CD8-positive, alpha-beta memory T cell (primary cell): ENCODE measurements at regions not wholly inside any gene's neighbourhood (a gene's known extent, or its start where the extent isn't known, plus 50 kb on each side); places are given as distances from the start of the nearest gene placed in this dataset.

Experiments
- CTCF ChIA-PET: fragments of 350-600 bp; sonication (Branson Sonifier 250); formaldehyde crosslinking; loops from one replicate; lab custom pipeline; 2021; ENCODE audit warnings: antibody characterized with exemption; lab: Charles Lee
- POLR2A ChIA-PET: fragments of 350-600 bp; sonication (Branson Sonifier 250); formaldehyde crosslinking; loops from one replicate; lab custom pipeline; 2021; ENCODE audit warnings: antibody characterized with exemption; lab: Charles Lee
- DNase-seq, 5 donors: peaks; one replicate each; pipeline versions ENCODE4 v3.0.0 to v3.0.0-alpha.2; 2020 to 2022; ENCODE audit warnings: mixed read lengths in 1 of 5
- H3K27ac ChIP-seq: one replicate; pipeline ENCODE4 v1.7.0; 2013; ENCODE audit warnings: low read depth, mild to moderate bottlenecking, low read length, moderate library complexity
- H3K27me3 ChIP-seq: 2 replicates; pipeline ENCODE4 v1.7.0; 2013; ENCODE audit warnings: low read length, mild to moderate bottlenecking; ENCODE audit not compliant: insufficient read depth, poor library complexity, severe bottlenecking
- H3K36me3 ChIP-seq: 2 replicates; pipeline ENCODE4 v1.7.0; 2013; ENCODE audit warnings: mild to moderate bottlenecking, low read length, moderate library complexity; ENCODE audit not compliant: insufficient read depth
- H3K4me1 ChIP-seq: 2 replicates; pipeline ENCODE4 v1.7.0; 2013; ENCODE audit warnings: mild to moderate bottlenecking, low read length, moderate library complexity; ENCODE audit not compliant: insufficient read depth
- H3K4me3 ChIP-seq: 2 replicates; pipeline ENCODE4 v1.7.0; 2013; ENCODE audit warnings: mild to moderate bottlenecking, low read length
- H3K9me3 ChIP-seq: 2 replicates; pipeline ENCODE4 v1.7.0; 2013; ENCODE audit warnings: mild to moderate bottlenecking, low read length
- H3K27ac Mint-ChIP-seq, 8 donors: one replicate each; pipeline ENCODE4 v1.8.0; 2020 to 2021; ENCODE audit warnings: mixed read lengths in 8 of 8, mild to moderate bottlenecking in 6 of 8, inconsistent platforms in 3 of 8, moderate library complexity in 3 of 8
- H3K27me3 Mint-ChIP-seq, 2 donors: one replicate each; pipeline ENCODE4 v1.8.0; 2020 to 2021; ENCODE audit warnings: mixed read lengths in 2 of 2, mild to moderate bottlenecking in 1 of 2, moderate library complexity in 1 of 2
- H3K36me3 Mint-ChIP-seq, 3 donors: one replicate each; pipeline ENCODE4 v1.8.0; 2020 to 2021; ENCODE audit warnings: mixed read lengths in 3 of 3, inconsistent platforms in 1 of 3, mild to moderate bottlenecking in 1 of 3
- H3K4me1 Mint-ChIP-seq, 3 donors: one replicate each; pipeline ENCODE4 v1.8.0; 2020 to 2021; ENCODE audit warnings: mixed read lengths in 3 of 3, inconsistent platforms in 1 of 3, mild to moderate bottlenecking in 1 of 3
- H3K4me3 Mint-ChIP-seq, 7 donors: one replicate each; pipeline ENCODE4 v1.8.0; 2020 to 2021; ENCODE audit warnings: mixed read lengths in 7 of 7, mild to moderate bottlenecking in 6 of 7, moderate library complexity in 4 of 7, inconsistent platforms in 2 of 7
- H3K9me3 Mint-ChIP-seq, 5 donors: one replicate each; pipeline ENCODE4 v1.8.0; 2020 to 2022; ENCODE audit warnings: mixed read lengths in 5 of 5, mild to moderate bottlenecking in 3 of 5, moderate library complexity in 2 of 5, inconsistent platforms in 1 of 5

DNA sequence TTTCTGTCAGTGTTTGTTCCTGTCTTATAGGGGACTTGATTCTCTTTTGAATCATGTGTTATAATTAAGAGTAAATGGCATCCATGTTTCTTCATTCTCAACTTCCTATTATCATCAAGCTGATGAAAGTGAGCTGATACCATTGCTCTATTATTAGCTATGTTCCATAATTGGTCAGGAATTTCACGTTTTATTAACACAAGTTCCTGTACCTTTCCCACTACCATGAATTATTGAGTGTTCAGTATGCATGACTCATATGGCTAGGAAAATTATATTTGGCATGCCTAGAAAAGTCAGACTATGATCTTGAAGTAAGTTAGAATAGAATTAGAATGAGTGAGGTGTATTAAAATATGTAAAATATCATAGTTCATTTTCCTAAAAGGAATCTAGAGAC lies 278.9 kb upstream of the LRRC3B start:
- no peaks in the 10 kb centered on the region for H3K27me3 ChIP-seq
- H3K36me3 Mint-ChIP-seq, result no peaks in the 10 kb centered on the region
- no peaks in the 10 kb centered on the region for H3K27me3 Mint-ChIP-seq
- DNase-seq, result no peak
- H3K4me3 ChIP-seq, result no peak overlapping the region
- no peaks in the 10 kb centered on the region for H3K36me3 ChIP-seq
- ChIA-PET POLR2A (no interaction called here), CTCF (no interaction called here)
- no peaks in the 10 kb centered on the region for H3K4me1 Mint-ChIP-seq
- H3K4me1 ChIP-seq, result no peaks in the 10 kb centered on the region
- H3K27ac Mint-ChIP-seq, result no peak overlapping the region
- no peak overlapping the region for H3K4me3 Mint-ChIP-seq
- H3K27ac ChIP-seq, result no peak overlapping the region
- no peaks in the 10 kb centered on the region for H3K9me3 ChIP-seq
- H3K9me3 Mint-ChIP-seq, result peaks cover 0 to 12% (median 3%) of the 10 kb centered on the region in 5 donors

- no peak overlapping the region for H3K27ac ChIP-seq
- Mint-ChIP-seq H3K27me3 (no peaks in the 10 kb centered on the region), H3K9me3 (peaks cover 0 to 11% (median 8%) of the 10 kb centered on the region in 5 donors), H3K4me3 (no peak overlapping the region), H3K36me3 (no peaks in the 10 kb centered on the region), H3K27ac (no peak overlapping the region), H3K4me1 (no peaks in the 10 kb centered on the region)
- no peaks in the 10 kb centered on the region for H3K4me1 ChIP-seq
- no peaks in the 10 kb centered on the region for H3K27me3 ChIP-seq
- no peaks in the 10 kb centered on the region for H3K36me3 ChIP-seq
- CTCF ChIA-PET, result no interaction called here
- H3K9me3 ChIP-seq, result no peaks in the 10 kb centered on the region
- POLR2A ChIA-PET, result no interaction called here
- no peak overlapping the region for H3K4me3 ChIP-seq
- DNase-seq, result no peak
Measured at GRCh38 chr3:26345613-26346012, 277.0 kb upstream of the LRRC3B start.

- DNase-seq, result no peak
- POLR2A ChIA-PET, result no interaction called here
- H3K27ac ChIP-seq, result no peak overlapping the region
- Mint-ChIP-seq H3K27me3 (no peaks in the 10 kb centered on the region), H3K9me3 (peaks cover 0 to 19% (median 8%) of the 10 kb centered on the region in 5 donors), H3K4me3 (no peak overlapping the region), H3K27ac (no peak overlapping the region), H3K4me1 (no peaks in the 10 kb centered on the region), H3K36me3 (no peaks in the 10 kb centered on the region)
- no peaks in the 10 kb centered on the region for H3K36me3 ChIP-seq
- no peaks in the 10 kb centered on the region for H3K27me3 ChIP-seq
- CTCF ChIA-PET, result no interaction called here
- H3K4me3 ChIP-seq, result no peak overlapping the region
- H3K4me1 ChIP-seq, result no peaks in the 10 kb centered on the region
- H3K9me3 ChIP-seq, result no peaks in the 10 kb centered on the region
Measured at GRCh38 chr3:26346497-26346896, 276.1 kb upstream of the LRRC3B start.

DNA sequence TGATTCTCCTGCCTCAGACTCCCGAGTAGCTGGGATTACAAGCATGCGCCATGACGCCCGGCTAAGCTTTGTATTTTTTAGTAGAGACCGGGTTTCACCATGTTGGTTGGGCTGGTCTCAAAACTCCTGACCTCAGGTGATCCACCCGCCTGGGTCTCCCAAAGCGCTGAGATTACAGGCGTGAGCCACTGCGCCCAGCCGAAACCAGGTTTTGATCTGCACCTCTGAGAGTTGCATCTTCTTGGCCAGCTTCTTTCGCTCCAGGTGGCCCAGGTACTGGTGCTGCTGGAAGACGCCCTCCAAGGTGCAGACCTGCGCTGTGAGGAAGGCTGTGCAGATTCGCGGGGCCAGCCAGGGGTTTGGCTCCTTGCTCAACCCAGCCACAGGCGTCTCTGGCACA lies 275.4 kb upstream of the LRRC3B start:
- H3K9me3 ChIP-seq, result no peaks in the 10 kb centered on the region
- Mint-ChIP-seq H3K4me3 (no peak overlapping the region), H3K36me3 (no peaks in the 10 kb centered on the region), H3K27ac (no peak overlapping the region), H3K9me3 (peaks cover 0 to 19% (median 8%) of the 10 kb centered on the region in 5 donors), H3K27me3 (no peaks in the 10 kb centered on the region), H3K4me1 (no peaks in the 10 kb centered on the region)
- ChIA-PET CTCF (no interaction called here), POLR2A (no interaction called here)
- no peaks in the 10 kb centered on the region for H3K4me1 ChIP-seq
- H3K27me3 ChIP-seq, result no peaks in the 10 kb centered on the region
- no peak overlapping the region for H3K27ac ChIP-seq
- no peak for DNase-seq
- H3K4me3 ChIP-seq, result no peak overlapping the region
- H3K36me3 ChIP-seq, result no peaks in the 10 kb centered on the region

GRCh38 chr3:26350853-26351252 lies 271.7 kb upstream of the LRRC3B start:
- Histone ChIP-seq H3K27ac (no peak overlapping the region), H3K9me3 (no peaks in the 10 kb centered on the region), H3K27me3 (no peaks in the 10 kb centered on the region), H3K36me3 (no peaks in the 10 kb centered on the region), H3K4me1 (no peaks in the 10 kb centered on the region), H3K4me3 (no peak overlapping the region)
- Mint-ChIP-seq H3K4me1 (no peaks in the 10 kb centered on the region), H3K27me3 (no peaks in the 10 kb centered on the region), H3K9me3 (peaks cover 0 to 23% (median 8%) of the 10 kb centered on the region in 5 donors), H3K4me3 (no peak overlapping the region), H3K27ac (no peak overlapping the region), H3K36me3 (no peaks in the 10 kb centered on the region)
- ChIA-PET CTCF (no interaction called here), POLR2A (no interaction called here)
- no peak for DNase-seq

DNA sequence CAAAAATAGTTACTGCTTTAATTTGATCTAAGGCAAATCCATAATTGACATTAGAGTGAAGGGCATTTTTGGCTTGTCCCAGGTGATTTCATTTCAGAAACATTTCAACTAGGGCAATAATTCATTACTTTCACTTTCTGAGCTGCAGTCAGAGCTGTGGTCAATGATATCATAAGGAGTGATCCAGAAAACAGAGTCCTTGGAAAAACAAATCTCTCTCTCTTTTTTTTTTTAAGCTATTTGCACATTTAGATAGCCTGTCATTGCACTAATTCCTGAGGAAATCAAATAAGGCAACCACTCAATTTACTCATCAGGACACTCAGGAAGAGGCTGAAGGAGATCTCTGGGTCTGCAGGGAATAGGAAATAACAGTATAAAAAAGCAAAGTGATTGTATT lies 269.5 kb upstream of the LRRC3B start:
- Histone ChIP-seq H3K27me3 (no peaks in the 10 kb centered on the region), H3K9me3 (no peaks in the 10 kb centered on the region), H3K4me1 (no peaks in the 10 kb centered on the region), H3K4me3 (no peak overlapping the region), H3K36me3 (no peaks in the 10 kb centered on the region), H3K27ac (no peak overlapping the region)
- ChIA-PET POLR2A (no interaction called here), CTCF (no interaction called here)
- Mint-ChIP-seq H3K4me3 (no peak overlapping the region), H3K27me3 (no peaks in the 10 kb centered on the region), H3K4me1 (no peaks in the 10 kb centered on the region), H3K9me3 (peaks cover 2 to 21% (median 5%) of the 10 kb centered on the region in 5 donors), H3K36me3 (no peaks in the 10 kb centered on the region), H3K27ac (no peak overlapping the region)
- DNase-seq, result no peak

DNA sequence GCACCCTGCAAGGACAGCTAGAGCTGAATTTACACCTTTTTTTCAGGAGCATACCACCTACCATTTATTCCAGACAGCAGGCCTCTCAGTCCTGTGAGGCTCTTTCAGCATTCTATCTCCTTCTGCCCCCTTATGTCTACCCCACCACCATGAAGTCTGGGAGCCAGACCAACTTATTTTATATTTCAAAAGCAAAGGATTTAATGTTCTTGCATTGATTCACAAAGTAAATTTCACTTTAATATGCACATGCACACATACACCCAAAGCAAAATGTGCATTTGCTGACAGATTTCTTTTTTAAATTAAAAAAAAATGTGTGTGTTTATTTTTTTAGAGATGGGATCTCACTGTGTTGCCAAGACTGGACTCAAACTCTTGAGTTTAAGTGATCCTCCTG lies 264.2 kb upstream of the LRRC3B start:
- ChIA-PET CTCF (no interaction called here), POLR2A (no interaction called here)
- Histone ChIP-seq H3K36me3 (no peaks in the 10 kb centered on the region), H3K4me1 (no peaks in the 10 kb centered on the region), H3K9me3 (no peaks in the 10 kb centered on the region), H3K27ac (no peak overlapping the region), H3K4me3 (no peak overlapping the region), H3K27me3 (no peaks in the 10 kb centered on the region)
- DNase-seq, result no peak
- H3K27ac Mint-ChIP-seq, result no peak overlapping the region
- no peaks in the 10 kb centered on the region for H3K4me1 Mint-ChIP-seq
- peaks cover 0 to 6% (median 2%) of the 10 kb centered on the region in 5 donors for H3K9me3 Mint-ChIP-seq
- no peak overlapping the region for H3K4me3 Mint-ChIP-seq
- H3K36me3 Mint-ChIP-seq, result no peaks in the 10 kb centered on the region
- peaks cover 0 to 2% of the 10 kb centered on the region in 2 donors for H3K27me3 Mint-ChIP-seq

DNA sequence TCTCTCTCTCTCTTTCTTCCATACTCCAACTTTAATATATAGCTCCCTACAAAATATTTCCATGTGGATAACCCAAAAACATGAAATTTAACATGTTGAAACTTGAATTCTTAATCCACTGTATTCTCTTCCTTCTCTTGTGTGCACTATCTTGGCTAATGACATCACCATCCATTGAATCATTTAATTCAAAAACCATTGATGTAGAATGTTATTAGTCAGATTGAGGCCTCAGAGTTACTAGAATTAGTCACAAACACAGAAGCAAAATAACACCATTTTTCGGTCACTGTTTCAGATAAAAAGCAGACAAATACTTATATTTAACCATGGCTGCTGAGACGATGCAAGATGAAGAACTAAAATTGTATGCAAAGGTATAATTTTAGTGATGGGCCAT lies 256.9 kb upstream of the LRRC3B start:
- H3K4me3 Mint-ChIP-seq, result no peak overlapping the region
- H3K27ac Mint-ChIP-seq, result no peak overlapping the region

DNA sequence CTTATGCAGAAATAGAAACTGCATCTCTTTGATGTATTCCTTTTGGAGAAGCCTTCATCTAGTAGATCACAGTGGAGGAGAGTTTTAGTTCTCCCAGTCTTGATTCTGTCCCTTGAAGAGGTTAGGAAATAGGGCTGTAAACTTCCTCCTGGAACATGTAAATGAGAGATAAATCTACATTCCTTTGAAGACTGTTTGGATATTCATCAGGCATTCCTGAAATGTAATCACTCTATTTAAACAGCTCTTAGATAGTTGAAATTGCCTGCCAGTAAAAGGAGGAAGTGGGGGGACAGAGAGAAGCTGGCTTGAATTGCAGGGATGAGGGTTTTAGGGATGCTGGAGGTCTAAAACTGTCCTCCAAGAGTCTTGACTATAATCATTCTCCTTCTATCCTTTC lies 254.3 kb upstream of the LRRC3B start:
- no peak overlapping the region for H3K27ac Mint-ChIP-seq

More for the DNA sequence above, 256.9 kb upstream of the LRRC3B start:
- H3K27me3 ChIP-seq, result no peaks in the 10 kb centered on the region
- H3K4me3 ChIP-seq, result no peak overlapping the region
- no peaks in the 10 kb centered on the region for H3K4me1 ChIP-seq
- ChIA-PET POLR2A (no interaction called here), CTCF (no interaction called here)
- no peaks in the 10 kb centered on the region for H3K9me3 ChIP-seq
- H3K36me3 ChIP-seq, result no peaks in the 10 kb centered on the region
- peaks cover 3 to 13% (median 5%) of the 10 kb centered on the region in 5 donors for H3K9me3 Mint-ChIP-seq
- H3K36me3 Mint-ChIP-seq, result no peaks in the 10 kb centered on the region
- no peaks in the 10 kb centered on the region for H3K27me3 Mint-ChIP-seq
- H3K27ac ChIP-seq, result no peak overlapping the region
- H3K4me1 Mint-ChIP-seq, result peaks cover 0 to 6% (median 0%) of the 10 kb centered on the region in 3 donors
- DNase-seq, result no peak

More for the DNA sequence above, 254.3 kb upstream of the LRRC3B start:
- H3K4me1 ChIP-seq, result no peaks in the 10 kb centered on the region
- no peak for DNase-seq
- no peaks in the 10 kb centered on the region for H3K27me3 ChIP-seq
- no peaks in the 10 kb centered on the region for H3K9me3 ChIP-seq
- H3K4me3 ChIP-seq, result no peak overlapping the region
- Mint-ChIP-seq H3K36me3 (no peaks in the 10 kb centered on the region), H3K27me3 (no peaks in the 10 kb centered on the region), H3K9me3 (peaks cover 3 to 13% (median 5%) of the 10 kb centered on the region in 5 donors), H3K4me3 (no peak overlapping the region), H3K4me1 (peaks cover 0 to 6% (median 0%) of the 10 kb centered on the region in 3 donors)
- ChIA-PET POLR2A (no interaction called here), CTCF (no interaction called here)
- H3K27ac ChIP-seq, result no peak overlapping the region
- H3K36me3 ChIP-seq, result no peaks in the 10 kb centered on the region
